Gastrocnemius medialis (tissue), 4 donors: ENCODE measurements at regions not wholly inside any gene's neighbourhood (a gene's known extent, or its start where the extent isn't known, plus 50 kb on each side); places are given as distances from the start of the nearest gene placed in this dataset.

ENCODE experiments used
- CTCF ChIP-seq, 5 experiments: fragments of 450-650 bp in 3 of 5; fragments of 200-600 bp in 2 of 5; sonication (generic) in 2 of 5; IDR thresholded peaks in 4 of 5; conservative IDR thresholded peaks in 1 of 5; 1 replicate in 4 of 5; 2 replicates in 1 of 5; pipeline ENCODE4 v1.5.1; 2016 to 2019; ENCODE audit warnings: antibody characterized with exemption in 5 of 5, mild to moderate bottlenecking in 3 of 5, moderate library complexity in 3 of 5
- POLR2A ChIP-seq, 2 donors: fragments of 450-650 bp; IDR thresholded peaks; one replicate each; pipeline ENCODE4 v1.6.1; 2017; ENCODE audit warnings: antibody characterized with exemption in 2 of 2, mild to moderate bottlenecking in 2 of 2, moderate library complexity in 2 of 2

GRCh38 chr13:26897706-26898550, 137.3 kb upstream of the GPR12 start:
- TF ChIP-seq POLR2A (IDR thresholded peaks at IDR 0.05): no peak
- TF ChIP-seq CTCF (IDR thresholded peaks at IDR 0.05 in 4 of 5, conservative IDR thresholded peaks at IDR 0.05 in 1 of 5): no peak
